Spleen (tissue), 11 donors: ENCODE measurements at regions not wholly inside any gene's neighbourhood (a gene's known extent, or its start where the extent isn't known, plus 50 kb on each side); places are given as distances from the start of the nearest gene placed in this dataset.

Experiments
- DNase-seq: peaks from one replicate; pipeline ENCODE4 v3.0.0-alpha.2; 2020
- H3K27ac ChIP-seq, 8 donors: fragments of 200-600 bp; sonication (generic) in 7 of 8; 1 replicate in 4 of 8; 2 replicates in 4 of 8; pipeline versions ENCODE4 v1.5.0 to v1.8.0; 2016 to 2021; ENCODE audit warnings: inconsistent platforms in 4 of 8, mild to moderate bottlenecking in 4 of 8, moderate library complexity in 1 of 8
- H3K27me3 ChIP-seq, 7 donors: fragments of 200-600 bp; sonication (generic) in 6 of 7; replicated peaks in 1 of 7; 1 replicate in 4 of 7; 2 replicates in 3 of 7; pipeline versions ENCODE4 v1.5.0 to v1.8.0; 2016 to 2021; ENCODE audit warnings: inconsistent platforms in 3 of 7, mild to moderate bottlenecking in 1 of 7
- H3K36me3 ChIP-seq, 6 donors: fragments of 200-600 bp; sonication (generic) in 5 of 6; 1 replicate in 4 of 6; 2 replicates in 2 of 6; pipeline versions ENCODE4 v1.5.0 to v1.8.0; 2016 to 2021; ENCODE audit warnings: inconsistent platforms in 2 of 6
- H3K4me1 ChIP-seq, 6 donors: fragments of 200-600 bp; sonication (generic) in 5 of 6; 1 replicate in 3 of 6; 2 replicates in 3 of 6; pipeline versions ENCODE4 v1.5.0 to v1.8.0; 2016 to 2021; ENCODE audit warnings: inconsistent platforms in 3 of 6
- H3K4me3 ChIP-seq, 8 donors: fragments of 200-600 bp; sonication (generic) in 7 of 8; 1 replicate in 4 of 8; 2 replicates in 4 of 8; pipeline versions ENCODE4 v1.5.0 to v1.8.0; 2016 to 2021; ENCODE audit warnings: inconsistent platforms in 4 of 8, mild to moderate bottlenecking in 4 of 8, moderate library complexity in 2 of 8
- H3K9me3 ChIP-seq, 8 donors: fragments of 200-600 bp; sonication (generic) in 7 of 8; 1 replicate in 4 of 8; 2 replicates in 4 of 8; pipeline versions ENCODE4 v1.5.0 to v1.8.0; 2016 to 2021; ENCODE audit warnings: inconsistent platforms in 4 of 8
- POLR2A ChIP-seq, 3 donors: fragments of 450-650 bp; IDR thresholded peaks; one replicate each; pipeline ENCODE4 v1.5.1; 2017; ENCODE audit warnings: antibody characterized with exemption in 3 of 3, mild to moderate bottlenecking in 1 of 3
- POLR2AphosphoS5 ChIP-seq, 3 donors: sonication (generic); formaldehyde crosslinking; IDR thresholded peaks; one replicate each; pipeline ENCODE4 v1.5.1; 2017; ENCODE audit warnings: antibody characterized with exemption in 3 of 3
- WGBS, 5 donors: extraction: QIAGEN DNeasy Blood & Tissue Kit in 3 of 5; methylation state at CpG; one replicate each; pipeline versions ENCODE4 v1.1.5 to v1.1.7; 2013 to 2018; 5-methylcytosine and 5-hydroxymethylcytosine counted together
- intact Hi-C: fragments of 100-400 bp; cut with DNase I; formaldehyde crosslinking; loops from one replicate; pipeline ENCODE4 v1.15.0; 2023; ENCODE audit warnings: low total_unique reads
- small RNA-seq, 4 donors: library from RNA; depleted of rRNA; stranded (forward); fragments of <200 nt; gene quantifications; one replicate each; pipeline ENCODE3, GENCODE V24; 2016
- TF ChIP-seq, protein P1 (sequence below), 11 experiments: fragments of 200-600 bp in 7 of 11; fragments of 450-650 bp in 4 of 11; sonication (generic) in 4 of 11; IDR thresholded peaks in 8 of 11; conservative IDR thresholded peaks in 3 of 11; 1 replicate in 7 of 11; 2 replicates in 4 of 11; pipeline versions ENCODE4 v1.4.0 to v1.8.0; 2016 to 2021; ENCODE audit warnings: antibody characterized with exemption in 11 of 11, inconsistent platforms in 4 of 11, mild to moderate bottlenecking in 1 of 11
- donor health status: healthy with polysubstance abuse.
- donor health status: DM: no; HTN: no; CAD: no; lungs with moderate emphysema.
- donor health status: DM: no; HTN: no; CAD: no.
- donor health status: Bipolar disorder and iron deficiency.
- donor health status: healthy.
- donor health status: DM: no; HTN: no; CAD: no.
- donor health status: DM: yes; HTN: yes; CAD: no.

DNA sequence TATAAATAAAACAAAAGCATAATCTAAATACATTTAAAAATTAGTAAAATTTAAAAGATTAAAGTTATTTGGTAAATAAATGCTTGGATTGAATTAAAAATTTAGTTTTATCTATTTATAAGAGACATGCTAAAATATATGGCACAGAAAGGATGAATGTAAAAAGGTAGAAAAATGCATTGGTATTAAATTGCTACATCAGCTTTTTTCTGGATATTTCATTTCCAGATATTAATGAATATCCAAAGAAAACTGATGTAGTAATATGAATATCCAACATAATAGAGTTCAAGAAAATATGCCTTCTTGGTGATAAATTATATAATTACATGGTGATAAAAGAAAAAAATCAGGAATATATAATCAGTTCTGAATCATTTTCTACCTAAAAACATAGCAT lies 1743.9 kb downstream of the RPA4 start:
- intact Hi-C loops: no loop called here
- TF ChIP-seq, protein P1, sequence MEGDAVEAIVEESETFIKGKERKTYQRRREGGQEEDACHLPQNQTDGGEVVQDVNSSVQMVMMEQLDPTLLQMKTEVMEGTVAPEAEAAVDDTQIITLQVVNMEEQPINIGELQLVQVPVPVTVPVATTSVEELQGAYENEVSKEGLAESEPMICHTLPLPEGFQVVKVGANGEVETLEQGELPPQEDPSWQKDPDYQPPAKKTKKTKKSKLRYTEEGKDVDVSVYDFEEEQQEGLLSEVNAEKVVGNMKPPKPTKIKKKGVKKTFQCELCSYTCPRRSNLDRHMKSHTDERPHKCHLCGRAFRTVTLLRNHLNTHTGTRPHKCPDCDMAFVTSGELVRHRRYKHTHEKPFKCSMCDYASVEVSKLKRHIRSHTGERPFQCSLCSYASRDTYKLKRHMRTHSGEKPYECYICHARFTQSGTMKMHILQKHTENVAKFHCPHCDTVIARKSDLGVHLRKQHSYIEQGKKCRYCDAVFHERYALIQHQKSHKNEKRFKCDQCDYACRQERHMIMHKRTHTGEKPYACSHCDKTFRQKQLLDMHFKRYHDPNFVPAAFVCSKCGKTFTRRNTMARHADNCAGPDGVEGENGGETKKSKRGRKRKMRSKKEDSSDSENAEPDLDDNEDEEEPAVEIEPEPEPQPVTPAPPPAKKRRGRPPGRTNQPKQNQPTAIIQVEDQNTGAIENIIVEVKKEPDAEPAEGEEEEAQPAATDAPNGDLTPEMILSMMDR (IDR thresholded peaks at IDR 0.05 in 8 of 11, conservative IDR thresholded peaks at IDR 0.05 in 3 of 11): no peak
- TF ChIP-seq POLR2AphosphoS5 (IDR thresholded peaks at IDR 0.05): no peak
- TF ChIP-seq POLR2A (IDR thresholded peaks at IDR 0.05): no peak
- DNase-seq: no peak

DNA sequence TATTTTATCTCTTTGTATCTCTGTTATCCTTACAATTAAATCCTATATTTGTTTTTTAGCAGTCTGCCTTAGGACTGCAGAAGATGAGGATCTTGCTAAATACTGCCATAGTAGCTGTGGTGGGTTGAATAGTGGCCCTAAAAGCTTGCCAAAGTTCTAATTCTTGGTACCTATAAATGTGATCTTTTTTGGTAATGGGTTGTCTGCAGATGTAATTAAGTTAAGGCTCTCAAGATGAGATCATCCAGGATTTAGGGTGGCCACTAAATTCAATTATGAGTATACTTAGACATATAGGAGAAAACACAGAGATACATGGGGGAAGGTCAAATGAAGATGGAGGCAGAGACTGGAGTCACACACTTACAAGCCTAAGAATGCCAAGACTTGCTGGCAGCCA lies 1753.7 kb downstream of the RPA4 start:
- no peak overlapping the region for H3K27ac ChIP-seq
- H3K36me3 ChIP-seq: no peaks in the 10 kb centered on the region
- no peaks in the 10 kb centered on the region for H3K27me3 ChIP-seq
- no peak for DNase-seq
- no peaks in the 10 kb centered on the region for H3K4me1 ChIP-seq
- peaks cover 0 to 23% (median 0%) of the 10 kb centered on the region in 8 donors for H3K9me3 ChIP-seq
- TF ChIP-seq, protein P1 (IDR thresholded peaks at IDR 0.05 in 8 of 11, conservative IDR thresholded peaks at IDR 0.05 in 3 of 11): no peak
- TF ChIP-seq POLR2AphosphoS5 (IDR thresholded peaks at IDR 0.05): no peak
- no peak for TF ChIP-seq POLR2A (IDR thresholded peaks at IDR 0.05)
- intact Hi-C loops: no loop called here
- H3K4me3 ChIP-seq: no peak overlapping the region

More for the DNA sequence above, 1743.9 kb downstream of the RPA4 start:
- Histone ChIP-seq H3K9me3 (peaks cover 0 to 3% (median 0%) of the 10 kb centered on the region in 8 donors), H3K36me3 (no peaks in the 10 kb centered on the region), H3K27me3 (no peaks in the 10 kb centered on the region), H3K4me1 (no peaks in the 10 kb centered on the region), H3K27ac (no peak overlapping the region), H3K4me3 (no peak overlapping the region)

DNA sequence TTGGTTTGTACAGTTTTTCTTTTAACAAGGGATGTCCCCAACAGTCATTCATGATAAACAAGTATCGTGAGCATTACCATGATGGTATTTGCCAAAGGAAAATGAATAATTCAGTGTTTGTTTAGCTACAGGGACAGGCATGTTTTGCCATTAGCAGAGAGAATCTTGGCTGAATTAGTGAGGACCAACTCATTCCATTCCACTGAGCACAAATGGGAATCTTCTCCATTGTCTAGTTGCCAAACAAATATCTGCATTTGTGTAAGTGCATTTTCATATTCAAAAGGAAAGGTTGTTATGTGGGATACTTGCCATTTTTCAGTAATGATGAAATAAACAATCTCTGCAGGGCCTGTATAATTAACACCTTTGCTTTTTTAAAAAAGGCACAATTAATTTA lies 1762.6 kb downstream of the RPA4 start:
- whole genome bisulfite sequencing, 5 donors: 80 to 95% (median 82%) methylated on average over 1 of the region's 1 CpG
- H3K27ac ChIP-seq: no peak overlapping the region
- H3K36me3 ChIP-seq: no peaks in the 10 kb centered on the region
- no peaks in the 10 kb centered on the region for H3K4me1 ChIP-seq
- H3K27me3 ChIP-seq: no peaks in the 10 kb centered on the region
- intact Hi-C loops: no loop called here
- no peak for TF ChIP-seq POLR2A (IDR thresholded peaks at IDR 0.05)
- no peak for DNase-seq
- no peaks in the 10 kb centered on the region for H3K9me3 ChIP-seq
- H3K4me3 ChIP-seq: no peak overlapping the region

DNA sequence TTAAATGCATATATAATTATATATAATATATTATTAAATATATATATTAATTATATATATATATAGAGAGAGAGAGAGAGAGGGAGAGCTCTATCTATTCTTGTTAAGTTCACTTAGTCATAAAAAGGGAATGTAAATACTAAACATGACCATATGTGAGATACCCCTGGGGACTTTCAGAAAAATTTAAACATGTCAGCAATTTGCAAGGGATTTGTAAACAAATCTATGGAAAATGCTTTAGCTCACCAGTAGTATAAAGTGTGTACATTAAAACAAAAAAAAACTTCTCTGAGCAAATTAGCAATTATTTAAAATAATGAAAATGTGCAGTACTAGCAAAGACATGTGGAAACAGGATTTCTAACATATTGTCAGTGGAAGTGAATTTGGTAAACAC lies 1755.5 kb downstream of the PCDH19 start:
- no peak for TF ChIP-seq POLR2AphosphoS5 (IDR thresholded peaks at IDR 0.05)
- TF ChIP-seq, protein P1 (IDR thresholded peaks at IDR 0.05 in 8 of 11, conservative IDR thresholded peaks at IDR 0.05 in 3 of 11): no peak
- no peak for TF ChIP-seq POLR2A (IDR thresholded peaks at IDR 0.05)
- Histone ChIP-seq H3K36me3 (no peaks in the 10 kb centered on the region), H3K27me3 (no peaks in the 10 kb centered on the region), H3K27ac (no peak overlapping the region), H3K4me1 (no peaks in the 10 kb centered on the region), H3K4me3 (no peak overlapping the region), H3K9me3 (no peaks in the 10 kb centered on the region)
- DNase-seq: no peak
- intact Hi-C loops: no loop called here

Small RNA genes lying in the stretch of these regions (small RNA-seq; reads per million reads assigned to genes)
- gene AL357312.1: 0 reads per million in 4 donors
